B cell (primary cell): ENCODE measurements at regions not wholly inside any gene's neighbourhood (a gene's known extent, or its start where the extent isn't known, plus 50 kb on each side); places are given as distances from the start of the nearest gene placed in this dataset.

Source experiments
- CTCF ChIP-seq: fragments of 200-600 bp; IDR thresholded peaks from one replicate; pipeline ENCODE4 v1.8.0; 2022; ENCODE audit warnings: antibody characterized with exemption, mild to moderate bottlenecking
- EZH2 ChIP-seq: IDR thresholded peaks from 2 replicates; pipeline ENCODE4 v1.6.1; 2012; ENCODE audit warnings: borderline replicate concordance, low read depth, mild to moderate bottlenecking, moderate library complexity, low read length; ENCODE audit not compliant: insufficient read depth, poor library complexity, severe bottlenecking

DNA sequence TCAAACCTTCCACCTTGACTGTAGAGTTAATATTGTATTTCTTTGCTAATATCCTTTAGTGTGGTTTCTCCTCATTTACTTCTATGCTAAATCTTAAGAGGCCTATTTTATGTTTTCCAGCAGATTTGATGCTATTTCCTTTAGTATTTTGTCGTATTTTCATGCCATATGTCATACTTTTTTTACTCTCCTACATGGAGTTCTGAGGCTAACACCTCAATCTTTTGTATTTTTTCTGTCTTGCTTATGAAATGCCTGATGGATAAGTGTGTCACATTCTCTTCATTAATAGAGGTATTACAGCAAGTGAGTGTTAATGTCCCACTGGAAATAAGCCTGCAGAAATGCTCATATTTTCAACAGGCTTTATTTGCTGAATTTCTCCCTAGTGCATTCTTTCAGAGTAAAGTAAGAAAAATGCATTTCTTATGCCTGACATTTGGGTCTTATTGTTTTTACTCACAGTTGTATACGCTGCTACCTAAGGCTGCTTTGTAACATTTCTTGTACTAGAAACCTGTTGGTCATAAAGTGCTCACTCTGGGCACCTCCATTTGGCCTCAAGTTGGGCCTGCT, 63.2 kb downstream of the DIPK2A start:
- TF ChIP-seq CTCF (no peak), EZH2 (no peak)
